ENCODE measurements at regions not wholly inside any gene's neighbourhood (a gene's known extent, or its start where the extent isn't known, plus 50 kb on each side); places are given as distances from the start of the nearest gene placed in this dataset.

- H2AFZ ChIP-seq (ENCODE audit: low read length) = no peak overlapping the region
- H3K9me3 ChIP-seq (ENCODE audit: low read length) = no peaks in the 10 kb centered on the region
- H3K27ac ChIP-seq (ENCODE audit: low read depth, low read length, poor library complexity, severe bottlenecking) = no peak overlapping the region
- H3K9me2 ChIP-seq (ENCODE audit: low read depth, low read length) = no peaks in the 10 kb centered on the region
- no peaks in the 10 kb centered on the region for H3K36me3 ChIP-seq (ENCODE audit: insufficient read depth, low read length)
- H3K4me3 ChIP-seq (ENCODE audit: low read depth, low read length, poor library complexity, severe bottlenecking) = no peak overlapping the region
- H3K4me1 ChIP-seq (ENCODE audit: insufficient read depth, low read length, severe bottlenecking) = no peaks in the 10 kb centered on the region
- H3K27me3 ChIP-seq (ENCODE audit: insufficient read depth, low read length) = no peaks in the 10 kb centered on the region
- TF ChIP-seq EZH2 (IDR thresholded peaks at IDR 0.05; ENCODE audit: borderline replicate concordance, low read length) = no peak
- TF ChIP-seq CTCF (IDR thresholded peaks at IDR 0.05; ENCODE audit: low read length) = no peak
- no peaks in the 10 kb centered on the region for H4K20me1 ChIP-seq (ENCODE audit: insufficient read depth, low read length)
- H3K4me2 ChIP-seq (ENCODE audit: low read length) = no peak overlapping the region
- no peak overlapping the region for H3K9ac ChIP-seq (ENCODE audit: low read length)
- no peaks in the 10 kb centered on the region for H3K79me2 ChIP-seq (ENCODE audit: insufficient read depth, low read length)
- H3F3A ChIP-seq (ENCODE audit: insufficient read depth, low read length) = no peaks in the 10 kb centered on the region
These were observed 480.5 kb upstream of the ID4 start for GRCh38 chr6:19356692-19357091.

GRCh38 chr6:19362396-19362795 lies 474.8 kb upstream of the ID4 start:
- Histone ChIP-seq H3K4me1 (ENCODE audit: insufficient read depth, low read length, severe bottlenecking) (no peaks in the 10 kb centered on the region), H3K36me3 (ENCODE audit: insufficient read depth, low read length) (no peaks in the 10 kb centered on the region), H2AFZ (ENCODE audit: low read length) (no peak overlapping the region), H3F3A (ENCODE audit: insufficient read depth, low read length) (no peaks in the 10 kb centered on the region), H3K4me3 (ENCODE audit: low read depth, low read length, poor library complexity, severe bottlenecking) (no peak overlapping the region), H4K20me1 (ENCODE audit: insufficient read depth, low read length) (no peaks in the 10 kb centered on the region), H3K9me3 (ENCODE audit: low read length) (no peaks in the 10 kb centered on the region), H3K4me2 (ENCODE audit: low read length) (no peak overlapping the region), H3K27ac (ENCODE audit: low read depth, low read length, poor library complexity, severe bottlenecking) (no peak overlapping the region), H3K27me3 (ENCODE audit: insufficient read depth, low read length) (no peaks in the 10 kb centered on the region), H3K79me2 (ENCODE audit: insufficient read depth, low read length) (no peaks in the 10 kb centered on the region), H3K9me2 (ENCODE audit: low read depth, low read length) (no peaks in the 10 kb centered on the region), H3K9ac (ENCODE audit: low read length) (no peak overlapping the region)
- no peak for TF ChIP-seq EZH2 (IDR thresholded peaks at IDR 0.05; ENCODE audit: borderline replicate concordance, low read length)
- no peak for TF ChIP-seq CTCF (IDR thresholded peaks at IDR 0.05; ENCODE audit: low read length)

- H3K9me2 ChIP-seq (ENCODE audit: low read depth, low read length) = no peaks in the 10 kb centered on the region
- no peak overlapping the region for H3K4me2 ChIP-seq (ENCODE audit: low read length)
- no peaks in the 10 kb centered on the region for H3K79me2 ChIP-seq (ENCODE audit: insufficient read depth, low read length)
- no peaks in the 10 kb centered on the region for H4K20me1 ChIP-seq (ENCODE audit: insufficient read depth, low read length)
- TF ChIP-seq EZH2 (IDR thresholded peaks at IDR 0.05; ENCODE audit: borderline replicate concordance, low read length) (no peak), CTCF (IDR thresholded peaks at IDR 0.05; ENCODE audit: low read length) (no peak)
- H3K27me3 ChIP-seq (ENCODE audit: insufficient read depth, low read length) = no peaks in the 10 kb centered on the region
- H3K9me3 ChIP-seq (ENCODE audit: low read length) = no peaks in the 10 kb centered on the region
- H3K27ac ChIP-seq (ENCODE audit: low read depth, low read length, poor library complexity, severe bottlenecking) = no peak overlapping the region
- H3K36me3 ChIP-seq (ENCODE audit: insufficient read depth, low read length) = no peaks in the 10 kb centered on the region
- H2AFZ ChIP-seq (ENCODE audit: low read length) = no peak overlapping the region
- H3K4me1 ChIP-seq (ENCODE audit: insufficient read depth, low read length, severe bottlenecking) = no peaks in the 10 kb centered on the region
- H3F3A ChIP-seq (ENCODE audit: insufficient read depth, low read length) = no peaks in the 10 kb centered on the region
- no peak overlapping the region for H3K4me3 ChIP-seq (ENCODE audit: low read depth, low read length, poor library complexity, severe bottlenecking)
- no peak overlapping the region for H3K9ac ChIP-seq (ENCODE audit: low read length)
These were observed 468.7 kb upstream of the ID4 start for GRCh38 chr6:19368511-19368910.

Data from OCI-LY1 (cell line).